ENCODE measurements at regions not wholly inside any gene's neighbourhood (a gene's known extent, or its start where the extent isn't known, plus 50 kb on each side); places are given as distances from the start of the nearest gene placed in this dataset.

DNA sequence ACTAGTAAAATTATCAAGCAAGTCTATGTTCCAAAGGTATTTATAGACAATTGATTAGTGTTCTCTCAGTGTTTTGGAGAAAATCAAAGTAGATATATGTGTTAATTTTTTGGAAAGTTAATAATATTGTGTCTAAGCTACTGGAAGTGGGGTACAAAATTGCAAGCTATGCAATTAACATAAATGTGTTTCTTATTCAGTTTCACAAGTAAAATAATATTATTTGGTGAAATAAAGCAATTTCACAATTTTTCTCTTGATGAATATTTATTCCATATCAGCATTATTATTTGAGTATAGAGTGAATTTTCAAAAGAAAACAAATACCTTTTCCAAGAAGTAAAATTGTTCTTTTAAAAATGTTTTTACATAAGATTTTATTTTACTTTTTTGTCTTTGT is 1047.7 kb downstream of the TBL1XR1 start:
- H3K4me3 Mint-ChIP-seq (ENCODE audit: unreplicated experiment) = no peak overlapping the region
- DNase-seq (ENCODE audit: low spot score) = no peak
- no peak for TF ChIP-seq CTCF (IDR thresholded peaks at IDR 0.05; ENCODE audit: unreplicated experiment)
- H3K36me3 Mint-ChIP-seq (ENCODE audit: low read depth, unreplicated experiment) = no peaks in the 10 kb centered on the region
- no peak overlapping the region for H3K27ac Mint-ChIP-seq (ENCODE audit: unreplicated experiment)
- no peaks in the 10 kb centered on the region for H3K27me3 Mint-ChIP-seq (ENCODE audit: unreplicated experiment)
- H3K4me1 Mint-ChIP-seq (ENCODE audit: unreplicated experiment) = no peaks in the 10 kb centered on the region
- no peaks in the 10 kb centered on the region for H3K9me3 Mint-ChIP-seq (ENCODE audit: unreplicated experiment)

DNA sequence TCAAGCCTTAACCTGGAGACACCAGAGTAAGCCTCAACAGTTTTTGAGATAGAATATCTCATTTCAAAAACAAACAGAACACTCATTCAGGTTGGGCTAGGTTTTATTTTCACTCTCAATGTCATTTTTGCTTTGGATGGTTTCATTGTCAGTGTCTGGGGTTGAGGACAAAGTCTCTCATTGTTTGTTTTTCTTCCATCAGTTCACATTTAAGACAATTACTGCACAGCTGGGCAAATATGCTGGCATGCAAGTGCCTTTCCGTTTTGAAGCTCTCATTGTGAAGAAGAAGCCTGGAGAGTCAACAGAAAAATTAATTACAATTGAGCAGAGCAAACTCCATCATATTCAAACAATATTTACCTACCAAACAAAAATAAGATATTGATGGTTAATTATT is 1050.0 kb downstream of the TBL1XR1 start:
- TF ChIP-seq CTCF (IDR thresholded peaks at IDR 0.05; ENCODE audit: unreplicated experiment) = no peak
- no peaks in the 10 kb centered on the region for H3K4me1 Mint-ChIP-seq (ENCODE audit: unreplicated experiment)
- no peaks in the 10 kb centered on the region for H3K9me3 Mint-ChIP-seq (ENCODE audit: unreplicated experiment)
- no peak overlapping the region for H3K4me3 Mint-ChIP-seq (ENCODE audit: unreplicated experiment)
- H3K27me3 Mint-ChIP-seq (ENCODE audit: unreplicated experiment) = no peaks in the 10 kb centered on the region
- no peak for DNase-seq (ENCODE audit: low spot score)
- no peak overlapping the region for H3K27ac Mint-ChIP-seq (ENCODE audit: unreplicated experiment)
- no peaks in the 10 kb centered on the region for H3K36me3 Mint-ChIP-seq (ENCODE audit: low read depth, unreplicated experiment)

DNA sequence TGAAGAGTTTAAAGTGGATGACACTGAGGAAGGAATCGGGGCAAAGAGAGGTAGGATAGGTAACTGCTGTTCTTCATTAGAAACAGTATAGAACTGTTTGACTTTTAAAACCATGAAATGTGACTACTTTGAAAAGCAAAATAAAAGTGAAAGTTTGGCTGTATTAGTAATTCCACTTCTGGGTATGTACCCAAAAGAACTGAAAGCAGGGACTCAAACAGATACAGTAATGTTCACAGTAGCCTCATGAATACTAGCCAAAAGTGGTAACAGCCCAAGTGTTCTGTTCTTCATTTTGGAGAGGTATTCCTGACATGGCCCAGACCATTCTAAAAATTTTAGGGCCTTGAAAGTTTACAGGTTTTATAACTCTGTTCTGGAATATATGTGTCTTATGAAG is 1055.4 kb downstream of the TBL1XR1 start:
- H3K27ac Mint-ChIP-seq (ENCODE audit: unreplicated experiment) = no peak overlapping the region
- no peak for TF ChIP-seq CTCF (IDR thresholded peaks at IDR 0.05; ENCODE audit: unreplicated experiment)
- H3K4me3 Mint-ChIP-seq (ENCODE audit: unreplicated experiment) = no peak overlapping the region
- no peak for DNase-seq (ENCODE audit: low spot score)
- H3K27me3 Mint-ChIP-seq (ENCODE audit: unreplicated experiment) = no peaks in the 10 kb centered on the region
- H3K36me3 Mint-ChIP-seq (ENCODE audit: low read depth, unreplicated experiment) = no peaks in the 10 kb centered on the region
- no peaks in the 10 kb centered on the region for H3K9me3 Mint-ChIP-seq (ENCODE audit: unreplicated experiment)
- H3K4me1 Mint-ChIP-seq (ENCODE audit: unreplicated experiment) = no peaks in the 10 kb centered on the region

- H3K4me3 Mint-ChIP-seq (ENCODE audit: unreplicated experiment) = no peak overlapping the region
- TF ChIP-seq CTCF (IDR thresholded peaks at IDR 0.05; ENCODE audit: unreplicated experiment) = no peak
- H3K27ac Mint-ChIP-seq (ENCODE audit: unreplicated experiment) = no peak overlapping the region
- H3K36me3 Mint-ChIP-seq (ENCODE audit: low read depth, unreplicated experiment) = no peaks in the 10 kb centered on the region
- H3K4me1 Mint-ChIP-seq (ENCODE audit: unreplicated experiment) = no peaks in the 10 kb centered on the region
- no peaks in the 10 kb centered on the region for H3K9me3 Mint-ChIP-seq (ENCODE audit: unreplicated experiment)
- no peak for DNase-seq (ENCODE audit: low spot score)
- H3K27me3 Mint-ChIP-seq (ENCODE audit: unreplicated experiment) = no peaks in the 10 kb centered on the region
Observed at GRCh38 chr3:176120507-176120906, 1076.8 kb downstream of the TBL1XR1 start.

- Mint-ChIP-seq H3K4me1 (ENCODE audit: unreplicated experiment) (no peaks in the 10 kb centered on the region), H3K27me3 (ENCODE audit: unreplicated experiment) (no peaks in the 10 kb centered on the region), H3K27ac (ENCODE audit: unreplicated experiment) (no peak overlapping the region), H3K36me3 (ENCODE audit: low read depth, unreplicated experiment) (no peaks in the 10 kb centered on the region), H3K9me3 (ENCODE audit: unreplicated experiment) (no peaks in the 10 kb centered on the region), H3K4me3 (ENCODE audit: unreplicated experiment) (no peak overlapping the region)
- no peak for DNase-seq (ENCODE audit: low spot score)
- TF ChIP-seq CTCF (IDR thresholded peaks at IDR 0.05; ENCODE audit: unreplicated experiment) = no peak
Observed at GRCh38 chr3:176119826-176120225, 1077.5 kb downstream of the TBL1XR1 start.

Measured in endothelial cell (in vitro differentiated cells).